ENCODE measurements at regions not wholly inside any gene's neighbourhood (a gene's known extent, or its start where the extent isn't known, plus 50 kb on each side); places are given as distances from the start of the nearest gene placed in this dataset.
A peak's percentile ranks its signal among the peaks of the same experiment; 100 is the strongest.

- no peaks in the 10 kb centered on the region for H3K27me3 ChIP-seq
- H3K27ac ChIP-seq, result no peak overlapping the region
- ATAC-seq, result no peak
- TF ChIP-seq, protein P1, sequence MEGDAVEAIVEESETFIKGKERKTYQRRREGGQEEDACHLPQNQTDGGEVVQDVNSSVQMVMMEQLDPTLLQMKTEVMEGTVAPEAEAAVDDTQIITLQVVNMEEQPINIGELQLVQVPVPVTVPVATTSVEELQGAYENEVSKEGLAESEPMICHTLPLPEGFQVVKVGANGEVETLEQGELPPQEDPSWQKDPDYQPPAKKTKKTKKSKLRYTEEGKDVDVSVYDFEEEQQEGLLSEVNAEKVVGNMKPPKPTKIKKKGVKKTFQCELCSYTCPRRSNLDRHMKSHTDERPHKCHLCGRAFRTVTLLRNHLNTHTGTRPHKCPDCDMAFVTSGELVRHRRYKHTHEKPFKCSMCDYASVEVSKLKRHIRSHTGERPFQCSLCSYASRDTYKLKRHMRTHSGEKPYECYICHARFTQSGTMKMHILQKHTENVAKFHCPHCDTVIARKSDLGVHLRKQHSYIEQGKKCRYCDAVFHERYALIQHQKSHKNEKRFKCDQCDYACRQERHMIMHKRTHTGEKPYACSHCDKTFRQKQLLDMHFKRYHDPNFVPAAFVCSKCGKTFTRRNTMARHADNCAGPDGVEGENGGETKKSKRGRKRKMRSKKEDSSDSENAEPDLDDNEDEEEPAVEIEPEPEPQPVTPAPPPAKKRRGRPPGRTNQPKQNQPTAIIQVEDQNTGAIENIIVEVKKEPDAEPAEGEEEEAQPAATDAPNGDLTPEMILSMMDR (IDR thresholded peaks at IDR 0.05), result no peak
- intact Hi-C loops (cut with DNase I), result no loop called here
- H3K9me3 ChIP-seq, result peaks cover 0 to 1% of the 10 kb centered on the region in 2 donors
- no peaks in the 10 kb centered on the region for H3K4me1 ChIP-seq
- no peak overlapping the region for H3K4me3 ChIP-seq
- no peak for DNase-seq
- H3K36me3 ChIP-seq, result no peaks in the 10 kb centered on the region
Measured at GRCh38 chr4:62560858-62561257, 1360.7 kb downstream of the ADGRL3 start.

DNA sequence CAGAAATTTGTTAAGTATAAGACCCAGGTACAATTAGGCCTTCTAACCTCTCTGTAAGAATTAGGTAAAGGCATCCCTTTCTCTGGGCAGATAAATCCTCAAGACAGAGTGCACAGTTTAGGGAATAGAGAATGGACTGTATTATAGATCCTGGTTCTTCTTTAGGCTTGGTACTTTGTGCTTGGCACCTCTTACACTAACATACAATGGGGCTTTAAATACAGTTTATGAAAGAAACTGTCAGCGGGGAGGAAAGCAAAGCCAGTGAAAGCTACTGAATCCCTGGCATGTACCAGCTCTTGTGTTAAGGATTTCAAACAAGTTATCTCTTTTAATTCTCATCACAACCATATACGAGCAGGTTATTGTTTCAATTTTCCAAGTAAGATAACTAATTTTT lies 1350.0 kb downstream of the ADGRL3 start:
- intact Hi-C loops (cut with DNase I), result no loop called here

DNA sequence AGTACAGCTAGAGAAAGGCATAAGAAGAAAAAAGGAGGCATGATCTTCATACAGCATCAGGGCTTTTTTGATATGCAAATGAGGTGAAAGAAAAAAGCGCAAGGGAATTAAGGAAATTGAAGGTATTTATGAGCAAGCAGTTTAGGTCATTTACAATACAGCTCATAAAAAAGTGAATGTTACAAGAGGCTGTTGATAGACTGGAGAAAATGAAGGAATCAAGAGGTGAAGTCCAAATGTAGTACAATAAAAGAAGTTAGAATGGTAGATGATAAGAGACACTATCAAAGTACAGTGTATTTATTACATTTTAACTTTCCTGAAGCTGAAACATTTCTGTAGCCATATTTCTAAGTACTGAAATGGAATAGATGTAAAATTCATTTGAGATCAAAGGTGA lies 1349.5 kb downstream of the ADGRL3 start:
- Histone ChIP-seq H3K9me3 (no peaks in the 10 kb centered on the region), H3K36me3 (no peaks in the 10 kb centered on the region), H3K27ac (no peak overlapping the region), H3K4me3 (no peak overlapping the region), H3K4me1 (no peaks in the 10 kb centered on the region), H3K27me3 (no peaks in the 10 kb centered on the region)
- intact Hi-C loops (cut with DNase I), result no loop called here
- ATAC-seq (no peak), DNase-seq (no peak)
- TF ChIP-seq, protein P1 (IDR thresholded peaks at IDR 0.05), result no peak

More for the DNA sequence above, 1350.0 kb downstream of the ADGRL3 start:
- Histone ChIP-seq H3K36me3 (no peaks in the 10 kb centered on the region), H3K4me1 (no peaks in the 10 kb centered on the region), H3K27me3 (no peaks in the 10 kb centered on the region), H3K4me3 (no peak overlapping the region), H3K9me3 (no peaks in the 10 kb centered on the region), H3K27ac (no peak overlapping the region)
- TF ChIP-seq, protein P1 (IDR thresholded peaks at IDR 0.05), result no peak
- DNase-seq (no peak), ATAC-seq (no peak)

DNA sequence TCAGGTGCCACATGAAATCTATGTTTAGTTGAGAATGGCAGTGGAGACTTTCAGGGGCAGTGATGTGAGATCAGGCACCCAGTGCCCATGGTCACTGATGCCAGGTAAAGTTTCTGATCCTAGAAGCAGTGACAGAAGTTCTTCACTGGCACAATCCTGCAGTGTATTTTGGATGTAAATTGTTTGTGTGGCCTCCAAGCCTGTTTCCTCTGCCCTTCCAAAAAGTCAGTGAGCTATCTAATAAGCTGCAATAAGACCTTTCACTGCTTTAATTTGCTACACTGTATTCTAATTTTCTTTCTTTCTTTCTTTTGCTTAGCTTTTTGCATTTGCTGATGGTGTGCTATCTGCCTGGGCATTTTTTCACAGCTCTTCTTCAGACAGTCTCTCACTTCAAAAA lies 1348.6 kb downstream of the ADGRL3 start:
- Histone ChIP-seq H3K27me3 (no peaks in the 10 kb centered on the region), H3K36me3 (no peaks in the 10 kb centered on the region), H3K9me3 (no peaks in the 10 kb centered on the region), H3K27ac (no peak overlapping the region), H3K4me1 (no peaks in the 10 kb centered on the region), H3K4me3 (no peak overlapping the region)
- DNase-seq, result no peak
- intact Hi-C loops (cut with DNase I), result no loop called here
- no peak for ATAC-seq
- TF ChIP-seq, protein P1 (IDR thresholded peaks at IDR 0.05), result no peak

DNA sequence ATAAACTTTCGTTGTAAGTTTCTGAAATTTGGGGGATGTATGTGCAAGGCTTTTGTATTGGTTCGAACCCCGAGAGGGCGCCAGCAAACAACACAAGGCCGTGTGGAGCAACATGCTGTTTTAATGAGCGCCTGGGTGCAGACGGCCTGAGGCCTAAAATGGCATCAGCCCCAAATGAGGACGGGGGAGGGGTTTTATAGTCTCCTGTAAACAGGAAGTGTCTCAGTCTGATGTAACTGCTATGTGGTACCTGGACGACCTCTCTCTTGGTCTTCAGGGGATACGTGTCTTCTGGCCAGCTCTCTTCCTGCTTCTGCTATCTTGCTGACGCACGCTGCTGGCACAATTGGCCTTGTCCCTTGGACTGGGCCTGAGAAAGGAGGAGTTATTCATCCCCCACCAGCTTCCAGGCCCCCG lies 1348.0 kb downstream of the ADGRL3 start:
- Histone ChIP-seq H3K27me3 (no peaks in the 10 kb centered on the region), H3K36me3 (no peaks in the 10 kb centered on the region), H3K4me3 (no peak overlapping the region), H3K9me3 (no peaks in the 10 kb centered on the region), H3K27ac (no peak overlapping the region), H3K4me1 (no peaks in the 10 kb centered on the region)
- DNase-seq (peak in 2 of 4 donors; percentile 10 to 16), ATAC-seq (no peak)
- TF ChIP-seq, protein P1 (IDR thresholded peaks at IDR 0.05), result no peak
- intact Hi-C loops (cut with DNase I), result no loop called here
